ENCODE measurements at regions not wholly inside any gene's neighbourhood (a gene's known extent, or its start where the extent isn't known, plus 50 kb on each side); places are given as distances from the start of the nearest gene placed in this dataset.
"Not testable (repeated sequence)": the region's sequence is repeated elsewhere in the genome, so short reads cannot be mapped to it uniquely, and the experiment has no call there.

GRCh38 chr4:123599061-123599919 lies 202.7 kb downstream of the SPRY1 start:
- H3K27ac ChIP-seq: no peak overlapping the region
- TF ChIP-seq CTCF (conservative IDR thresholded peaks at IDR 0.05): no peak

- no peak for TF ChIP-seq CTCF (conservative IDR thresholded peaks at IDR 0.05)
- no peak overlapping the region for H3K27ac ChIP-seq
Measured at GRCh38 chr4:123599920-123600810, 203.6 kb downstream of the SPRY1 start.

GRCh38 chr4:123600987-123601904 lies 204.7 kb downstream of the SPRY1 start:
- TF ChIP-seq CTCF (conservative IDR thresholded peaks at IDR 0.05): no peak
- H3K27ac ChIP-seq: no peak overlapping the region

- TF ChIP-seq CTCF (conservative IDR thresholded peaks at IDR 0.05): no peak
- H3K27ac ChIP-seq: no peak overlapping the region
Measured at GRCh38 chr4:123602007-123602406, 205.4 kb downstream of the SPRY1 start.

GRCh38 chr4:123603165-123603564 lies 206.6 kb downstream of the SPRY1 start:
- no peak for TF ChIP-seq CTCF (conservative IDR thresholded peaks at IDR 0.05)
- no peak overlapping the region for H3K27ac ChIP-seq

GRCh38 chr4:123605797-123606196 lies 209.2 kb downstream of the SPRY1 start:
- not testable (repeated sequence) for H3K27ac ChIP-seq

- H3K27ac ChIP-seq: no peak overlapping the region
- no peak for TF ChIP-seq CTCF (conservative IDR thresholded peaks at IDR 0.05)
Measured at GRCh38 chr4:123606336-123606735, 209.7 kb downstream of the SPRY1 start.
